HG02588 (cell line): ENCODE measurements at regions not wholly inside any gene's neighbourhood (a gene's known extent, or its start where the extent isn't known, plus 50 kb on each side); places are given as distances from the start of the nearest gene placed in this dataset.
A peak's percentile ranks its signal among the peaks of the same experiment; 100 is the strongest.

Experiments
- ATAC-seq: cut with Tn5 transposase; IDR thresholded peaks from one replicate; pipeline ENCODE4 v1.9.1; 2021; ENCODE audit warnings: mild to moderate bottlenecking, moderate library complexity; ENCODE audit not compliant: unreplicated experiment

GRCh38 chr16:17529982-17530760 is 59.4 kb upstream of the XYLT1 start:
- ATAC-seq: peak; percentile 69

- ATAC-seq: no peak
Measured at GRCh38 chr16:17526956-17527937, 56.5 kb upstream of the XYLT1 start.

DNA sequence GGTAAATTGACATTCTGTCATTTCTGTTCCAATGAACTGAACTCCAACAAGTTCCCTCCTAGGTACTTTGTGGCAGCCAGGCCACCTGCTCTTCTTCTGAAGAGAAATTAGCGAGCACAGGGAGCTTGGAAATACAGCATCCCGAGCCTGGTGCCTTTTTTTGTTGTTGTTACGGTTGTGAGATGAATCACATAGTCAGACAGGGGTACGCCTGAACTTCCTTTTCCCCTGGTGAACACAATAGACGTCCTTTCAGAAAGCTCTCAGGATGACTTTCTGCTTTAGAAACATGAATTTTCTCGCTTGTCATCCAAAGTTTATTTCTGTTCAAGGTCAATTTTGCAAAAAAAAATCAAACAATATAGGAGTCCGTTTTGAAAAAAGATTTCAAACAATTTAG is 53.9 kb upstream of the XYLT1 start:
- no peak for ATAC-seq

- ATAC-seq: no peak
Measured at GRCh38 chr16:17520561-17520960, 49.8 kb upstream of the XYLT1 start.
